GM18499 (cell line): ENCODE measurements at regions not wholly inside any gene's neighbourhood (a gene's known extent, or its start where the extent isn't known, plus 50 kb on each side); places are given as distances from the start of the nearest gene placed in this dataset.
"Not testable (repeated sequence)": the region's sequence is repeated elsewhere in the genome, so short reads cannot be mapped to it uniquely, and the experiment has no call there.

Experiments used
- ATAC-seq: cut with Tn5 transposase; IDR thresholded peaks from one replicate; pipeline ENCODE4 v1.9.1; 2021; ENCODE audit warnings: moderate number of reproducible peaks; ENCODE audit not compliant: insufficient read depth, unreplicated experiment

DNA sequence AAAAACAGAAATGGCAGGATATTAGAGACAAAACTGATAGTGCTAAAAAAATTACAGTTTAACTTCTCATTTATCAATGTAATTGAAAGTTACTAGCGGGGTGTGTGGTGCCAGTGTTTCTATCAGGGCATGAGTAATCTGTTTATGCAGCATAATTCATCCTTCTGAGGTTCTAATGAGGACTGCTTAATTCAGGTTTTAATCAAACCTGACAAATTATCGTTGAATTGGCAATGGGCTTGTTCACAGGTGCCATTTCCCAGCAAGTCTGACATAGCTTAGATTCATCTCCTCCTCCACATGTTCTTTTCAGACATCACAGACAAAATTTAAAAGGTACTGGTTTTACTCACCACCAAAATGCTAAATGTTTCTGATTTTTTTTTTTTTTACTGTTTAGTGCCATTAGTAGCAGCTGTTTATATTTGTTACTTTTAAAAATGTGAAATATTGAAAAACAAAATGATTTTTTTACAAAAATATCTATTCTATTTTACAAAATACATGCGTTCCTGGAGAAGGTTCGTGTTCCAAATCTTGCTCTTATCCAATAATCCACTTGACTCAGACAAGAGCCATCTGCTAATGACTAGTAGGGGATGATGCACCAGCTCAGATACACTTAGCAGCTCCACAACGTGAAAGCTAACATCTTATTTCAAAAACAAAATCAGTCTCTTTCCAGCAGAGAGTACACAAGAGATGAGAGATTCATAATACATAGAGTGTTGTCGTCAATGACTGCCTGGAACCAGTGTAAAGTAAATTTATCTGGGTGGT is 447.7 kb upstream of the DPPA4 start:
- ATAC-seq = no peak

GRCh38 chr3:109803274-109803673 is 465.9 kb upstream of the DPPA4 start:
- ATAC-seq = no peak

GRCh38 chr3:109804697-109805096 is 467.4 kb upstream of the DPPA4 start:
- no peak for ATAC-seq

DNA sequence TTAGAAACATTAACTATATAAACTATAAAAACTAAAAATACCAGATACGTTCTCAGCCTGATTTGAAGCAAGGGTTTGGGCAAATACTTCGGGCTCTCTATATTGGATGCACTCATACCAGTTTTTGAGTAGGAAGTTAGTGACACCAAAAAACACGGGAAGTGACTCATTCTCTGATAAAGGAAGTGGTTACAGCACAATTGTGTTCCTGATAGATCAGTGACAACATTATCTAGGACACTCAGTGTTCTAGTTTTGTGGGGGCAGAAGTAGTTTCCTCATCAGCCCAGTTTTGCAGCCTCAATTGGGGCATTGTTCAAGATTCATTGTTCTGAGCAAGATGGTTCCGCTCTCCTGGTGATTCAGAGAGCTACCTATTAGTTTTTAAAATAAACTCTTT is 469.6 kb upstream of the DPPA4 start:
- ATAC-seq = peak; percentile 85

- ATAC-seq = no peak
Observed at GRCh38 chr3:109809513-109809912, 472.2 kb upstream of the DPPA4 start.

- no peak for ATAC-seq
Observed at GRCh38 chr3:109818081-109818480, 480.7 kb upstream of the DPPA4 start.

DNA sequence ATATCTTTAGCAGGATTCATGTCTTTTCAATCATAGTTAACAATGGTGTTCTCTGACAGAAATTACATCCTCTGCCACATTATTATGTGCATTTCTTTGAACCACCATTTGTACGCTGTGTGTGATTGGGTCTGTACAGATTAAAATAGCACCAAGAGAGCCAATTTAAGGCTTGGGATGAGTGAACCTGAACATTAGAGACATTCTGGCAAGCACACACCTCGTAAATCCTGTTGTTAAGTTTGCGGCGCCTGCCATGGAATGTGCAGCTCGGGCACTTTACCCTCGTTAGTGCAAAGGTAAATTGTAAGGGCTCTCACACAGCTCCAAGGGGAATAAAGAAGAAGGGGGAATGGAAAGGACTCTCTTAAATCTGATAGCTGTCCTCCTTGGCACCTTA is 482.4 kb upstream of the DPPA4 start:
- no peak for ATAC-seq

GRCh38 chr3:109825971-109826810 is 488.8 kb upstream of the DPPA4 start:
- no peak for ATAC-seq

DNA sequence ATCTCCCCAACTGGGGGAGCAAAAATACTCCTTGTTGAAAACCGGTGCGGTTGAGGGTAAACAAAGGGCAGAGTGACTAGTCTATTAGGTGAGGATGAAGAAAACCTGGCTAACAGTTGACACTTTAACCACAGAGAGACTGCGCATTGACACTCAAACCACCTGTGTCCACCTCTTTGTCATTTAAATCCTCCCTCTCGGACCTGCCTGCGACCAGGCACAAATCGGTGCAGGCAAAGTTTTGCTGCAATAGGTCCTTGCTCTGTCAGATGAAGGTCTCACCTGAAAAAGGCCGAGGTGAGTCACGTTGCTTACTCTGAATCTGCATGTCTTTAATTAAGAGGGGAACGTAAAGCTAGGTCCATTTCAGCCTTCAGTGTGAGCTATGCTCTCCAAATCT is 494.1 kb upstream of the DPPA4 start:
- ATAC-seq = no peak

DNA sequence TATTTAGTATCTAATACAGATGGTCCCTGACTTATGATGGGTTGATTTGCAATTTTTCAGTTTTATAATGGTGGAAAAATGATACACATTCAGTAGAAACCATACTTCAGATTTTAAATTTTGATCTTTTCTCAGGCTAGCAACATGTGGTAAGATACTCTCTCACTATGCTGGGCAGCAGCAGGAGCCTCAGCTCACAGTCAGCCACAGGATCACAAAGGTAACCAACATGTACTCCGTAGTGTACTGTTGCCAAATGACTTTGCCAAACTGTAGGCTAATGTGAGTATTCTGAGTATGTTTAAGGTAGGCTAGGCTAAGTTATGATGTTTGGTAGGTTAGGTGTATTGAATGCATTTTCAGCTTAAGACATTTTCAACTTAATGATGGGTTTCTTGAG is 498.6 kb upstream of the DPPA4 start:
- no peak for ATAC-seq

DNA sequence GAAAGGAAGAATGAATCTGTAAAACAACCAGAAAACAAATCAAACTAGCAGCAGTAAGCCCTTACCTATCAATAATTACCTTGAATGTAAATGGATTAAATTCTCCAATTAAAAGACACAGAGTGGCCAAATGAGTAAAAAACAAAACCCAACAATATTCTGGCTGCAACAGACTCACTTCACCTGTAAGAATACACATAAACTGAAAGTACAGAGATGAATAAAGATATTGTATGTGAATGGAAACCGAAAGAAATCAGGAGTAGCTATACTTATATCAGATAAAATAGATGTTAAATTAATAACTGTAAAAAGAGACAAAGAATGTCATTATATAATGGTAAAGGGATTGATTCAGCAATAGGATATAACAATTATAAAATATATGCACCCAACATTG is 514.5 kb upstream of the DPPA4 start:
- no peak for ATAC-seq

DNA sequence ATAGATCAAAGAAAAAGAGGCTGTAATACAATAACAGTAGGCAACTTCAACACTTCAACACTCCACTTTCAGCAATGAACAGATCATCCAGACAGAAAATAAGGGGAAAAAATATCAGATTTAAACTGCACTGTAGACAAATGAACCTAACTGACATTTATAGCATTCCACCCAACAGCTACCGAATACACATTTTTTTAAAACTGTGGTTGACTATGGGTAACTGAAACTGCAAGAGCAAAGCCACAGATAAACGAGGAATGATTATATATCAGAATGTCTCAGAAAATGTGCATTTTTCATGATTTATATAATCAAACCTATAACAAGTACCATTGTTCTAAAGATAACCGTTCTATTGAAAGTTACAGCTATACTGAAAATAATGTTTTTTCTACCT is 514.9 kb upstream of the DPPA4 start:
- ATAC-seq = no peak

- ATAC-seq = no peak
Observed at GRCh38 chr3:109853077-109853731, 515.9 kb upstream of the DPPA4 start.

DNA sequence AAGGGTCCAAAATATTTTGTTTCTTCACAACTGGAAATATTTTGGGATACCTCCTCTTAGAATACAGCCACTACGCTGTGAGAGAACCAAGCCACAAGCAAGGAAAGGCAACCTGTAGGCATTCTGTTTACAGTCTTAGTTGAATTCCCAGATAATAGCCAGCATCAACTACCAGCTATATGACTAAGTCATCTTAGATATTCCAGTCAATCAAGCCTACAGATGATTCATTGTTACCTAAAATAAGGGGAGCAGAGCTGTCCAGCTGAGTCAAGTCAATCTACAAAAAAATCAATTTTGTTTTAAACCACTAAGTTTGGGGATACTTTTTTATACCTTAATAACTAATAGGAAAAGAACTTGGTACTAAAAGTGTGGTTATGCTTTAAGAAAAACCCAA is 526.4 kb upstream of the DPPA4 start:
- no peak for ATAC-seq

GRCh38 chr3:109864452-109864851 is 527.1 kb upstream of the DPPA4 start:
- no peak for ATAC-seq

DNA sequence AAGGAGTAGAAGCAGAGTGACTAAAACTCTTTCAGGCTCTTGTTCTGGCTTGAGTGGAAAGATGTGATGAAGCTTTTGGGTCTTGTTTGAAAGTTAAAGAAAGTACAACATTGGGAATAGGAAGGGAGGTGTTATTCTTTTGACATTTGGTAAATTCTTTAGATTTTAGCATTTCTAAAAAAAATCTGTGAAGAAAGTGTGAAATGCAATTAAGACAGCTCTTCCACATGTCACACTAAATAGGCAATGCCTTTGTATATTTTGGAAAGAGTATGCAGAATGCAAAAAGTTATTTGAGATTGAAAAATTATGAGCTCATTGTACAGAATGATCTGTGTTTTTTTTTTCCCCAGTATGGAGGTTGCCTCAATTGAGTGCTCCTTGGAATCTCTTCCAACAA is 532.2 kb upstream of the DPPA4 start:
- no peak for ATAC-seq

GRCh38 chr3:109874896-109875708 is 537.8 kb upstream of the DPPA4 start:
- no peak for ATAC-seq

GRCh38 chr3:109877616-109878015 is 540.3 kb upstream of the DPPA4 start:
- ATAC-seq = not testable (repeated sequence)

- ATAC-seq = no peak
Observed at GRCh38 chr3:109882144-109882543, 544.8 kb upstream of the DPPA4 start.

DNA sequence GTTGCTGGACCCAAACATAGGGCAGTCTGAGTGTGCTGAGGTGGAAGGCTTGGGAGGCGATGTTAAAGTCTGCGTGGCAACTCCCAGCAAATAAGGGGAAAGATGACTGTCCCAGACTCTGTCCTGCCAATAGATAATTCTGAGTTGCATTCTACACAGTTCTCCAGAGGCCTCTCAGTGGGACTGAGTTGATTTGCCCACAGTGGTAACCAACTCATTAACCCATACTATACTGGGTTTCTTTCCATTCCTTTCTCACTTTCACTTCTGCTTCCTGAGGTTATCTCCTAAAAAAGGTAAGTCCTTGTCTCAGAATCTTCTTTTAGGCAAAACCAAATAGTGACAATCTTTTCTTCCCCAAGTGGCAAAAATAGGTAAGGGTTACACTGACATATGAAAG is 549.9 kb upstream of the DPPA4 start:
- no peak for ATAC-seq
